ENCODE measurements at regions not wholly inside any gene's neighbourhood (a gene's known extent, or its start where the extent isn't known, plus 50 kb on each side); places are given as distances from the start of the nearest gene placed in this dataset.

DNA sequence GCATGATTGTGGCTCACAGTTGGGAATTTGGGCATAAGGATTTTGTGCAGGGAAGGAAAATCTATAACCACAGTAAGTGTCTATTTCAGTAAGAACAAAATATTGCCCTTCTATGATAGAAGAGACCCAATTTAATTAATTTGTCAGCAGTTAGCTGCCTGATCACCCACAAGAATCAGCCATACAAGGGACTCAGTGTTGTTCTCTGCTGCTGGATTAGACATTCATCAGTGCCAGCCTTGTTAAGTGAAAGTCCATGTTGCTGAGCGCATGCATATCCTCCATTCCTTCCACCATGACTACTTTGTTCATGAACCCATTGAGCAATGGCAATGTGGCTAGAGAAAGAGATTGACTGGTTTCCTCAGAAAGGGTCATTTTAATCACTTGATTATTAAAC is 125.3 kb upstream of the PDHA2 start:
- TF ChIP-seq CTCF (IDR thresholded peaks at IDR 0.05), result no peak
- no peak for TF ChIP-seq EP300 (IDR thresholded peaks at IDR 0.05)
- TF ChIP-seq NR3C1 (IDR thresholded peaks at IDR 0.05), result no peak
- no peak for TF ChIP-seq RAD21 (conservative IDR thresholded peaks at IDR 0.05 in 1 of 2, IDR thresholded peaks at IDR 0.05 in 1 of 2)
- TF ChIP-seq PHF8 (IDR thresholded peaks at IDR 0.05; ENCODE audit: borderline replicate concordance, low read depth), result no peak
- TF ChIP-seq, protein P1, sequence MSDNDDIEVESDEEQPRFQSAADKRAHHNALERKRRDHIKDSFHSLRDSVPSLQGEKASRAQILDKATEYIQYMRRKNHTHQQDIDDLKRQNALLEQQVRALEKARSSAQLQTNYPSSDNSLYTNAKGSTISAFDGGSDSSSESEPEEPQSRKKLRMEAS (IDR thresholded peaks at IDR 0.05), result no peak
- no peak for TF ChIP-seq JUN (IDR thresholded peaks at IDR 0.05)
- TF ChIP-seq KDM1A (IDR thresholded peaks at IDR 0.05; ENCODE audit: low read depth), result no peak
